Small intestine (tissue), 7 donors: ENCODE measurements at regions not wholly inside any gene's neighbourhood (a gene's known extent, or its start where the extent isn't known, plus 50 kb on each side); places are given as distances from the start of the nearest gene placed in this dataset.

ENCODE experiments used
- DNase-seq, 2 donors: peaks; one replicate each; pipeline versions ENCODE4 v3.0.0 to v3.0.0-alpha.2; 2013
- FAIRE-seq: peaks from 2 replicates; lab custom pipeline; 2012; peaks lifted over from hg19 to GRCh38; lab: Jason Lieb, UNC
- H3K27ac ChIP-seq, 3 donors: one replicate each; pipeline ENCODE4 v1.5.1; 2013; ENCODE audit warnings: low read length in 2 of 3, mild to moderate bottlenecking in 2 of 3, control low read depth in 1 of 3, inconsistent platforms in 1 of 3, low read depth in 1 of 3, moderate library complexity in 1 of 3
- H3K27me3 ChIP-seq, 3 donors: one replicate each; pipeline ENCODE4 v1.6.1; 2013; ENCODE audit warnings: low read length in 3 of 3, inconsistent platforms in 1 of 3; ENCODE audit not compliant: control insufficient read depth in 3 of 3, insufficient read depth in 3 of 3
- H3K36me3 ChIP-seq, 3 donors: one replicate each; pipeline ENCODE4 v1.6.1; 2013; ENCODE audit warnings: low read length in 3 of 3, inconsistent platforms in 1 of 3, low read depth in 1 of 3, mild to moderate bottlenecking in 1 of 3, moderate library complexity in 1 of 3; ENCODE audit not compliant: control insufficient read depth in 3 of 3, insufficient read depth in 2 of 3
- H3K4me1 ChIP-seq, 3 donors: one replicate each; pipeline ENCODE4 v1.6.1; 2013; ENCODE audit warnings: low read length in 2 of 3, inconsistent platforms in 1 of 3, low read depth in 1 of 3, mild to moderate bottlenecking in 1 of 3, moderate library complexity in 1 of 3; ENCODE audit not compliant: control insufficient read depth in 3 of 3, insufficient read depth in 2 of 3
- H3K4me3 ChIP-seq, 3 donors: one replicate each; pipeline ENCODE4 v1.5.1; 2013; ENCODE audit warnings: low read length in 3 of 3, control low read depth in 1 of 3, inconsistent platforms in 1 of 3, low read depth in 1 of 3, mild to moderate bottlenecking in 1 of 3, moderate library complexity in 1 of 3
- H3K9me3 ChIP-seq, 2 donors: one replicate each; pipeline ENCODE4 v1.6.1; 2013; ENCODE audit warnings: low read depth in 1 of 2, low read length in 1 of 2; ENCODE audit not compliant: control insufficient read depth in 2 of 2, insufficient read depth in 1 of 2
- WGBS, 3 donors: extraction: QIAGEN DNeasy Blood & Tissue Kit; methylation state at CpG; one replicate each; pipeline ENCODE4 v1.1.7; 2013; 5-methylcytosine and 5-hydroxymethylcytosine counted together
- donor health status: healthy with polysubstance abuse.
- donor health status: control.
- donor health status: control.
- donor health status: Bipolar disorder and iron deficiency.
- donor health status: healthy.

- no peaks in the 10 kb centered on the region for H3K27me3 ChIP-seq
- no peak overlapping the region for H3K4me3 ChIP-seq
- H3K9me3 ChIP-seq, result peaks cover 2 to 28% of the 10 kb centered on the region in 2 donors
- H3K4me1 ChIP-seq, result no peaks in the 10 kb centered on the region
- WGBS, 3 donors, result 93 to 97% (median 96%) methylated on average over 3 of the region's 3 CpGs
- DNase-seq (no peak), FAIRE-seq (no peak)
- H3K27ac ChIP-seq, result no peak overlapping the region
- no peaks in the 10 kb centered on the region for H3K36me3 ChIP-seq
Measured at GRCh38 chr3:111373239-111373638, 168.8 kb upstream of the CD96 start.

GRCh38 chr3:111373861-111374260 is 168.1 kb upstream of the CD96 start:
- H3K4me1 ChIP-seq, result no peaks in the 10 kb centered on the region
- H3K9me3 ChIP-seq, result peaks cover 2 to 28% of the 10 kb centered on the region in 2 donors
- H3K27ac ChIP-seq, result no peak overlapping the region
- no peaks in the 10 kb centered on the region for H3K36me3 ChIP-seq
- DNase-seq, result no peak
- no peak overlapping the region for H3K4me3 ChIP-seq
- H3K27me3 ChIP-seq, result no peaks in the 10 kb centered on the region
- no peak for FAIRE-seq

GRCh38 chr3:111385971-111386495 is 156.0 kb upstream of the CD96 start:
- no peaks in the 10 kb centered on the region for H3K36me3 ChIP-seq
- no peak for DNase-seq
- FAIRE-seq, result no peak
- H3K27me3 ChIP-seq, result no peaks in the 10 kb centered on the region
- H3K4me1 ChIP-seq, result no peaks in the 10 kb centered on the region
- no peak overlapping the region for H3K4me3 ChIP-seq
- 54 to 66% (median 62%) methylated on average over 4 of the region's 4 CpGs for WGBS, 3 donors
- H3K9me3 ChIP-seq, result no peaks in the 10 kb centered on the region
- H3K27ac ChIP-seq, result no peak overlapping the region

- Histone ChIP-seq H3K4me3 (no peak overlapping the region), H3K36me3 (no peaks in the 10 kb centered on the region), H3K9me3 (no peaks in the 10 kb centered on the region), H3K27me3 (no peaks in the 10 kb centered on the region), H3K4me1 (no peaks in the 10 kb centered on the region), H3K27ac (no peak overlapping the region)
- DNase-seq (peak in 1 of 2 donors; percentile 59), FAIRE-seq (no peak)
- WGBS, 3 donors, result 61 to 89% (median 63%) methylated on average over 2 of the region's 2 CpGs
Measured at GRCh38 chr3:111392894-111393398, 149.1 kb upstream of the CD96 start.

GRCh38 chr3:111412656-111413055 is 129.3 kb upstream of the CD96 start:
- H3K36me3 ChIP-seq, result no peaks in the 10 kb centered on the region
- 88 to 89% (median 89%) methylated on average over 4 of the region's 4 CpGs for WGBS, 3 donors
- FAIRE-seq, result no peak
- no peak for DNase-seq
- no peaks in the 10 kb centered on the region for H3K9me3 ChIP-seq
- H3K27ac ChIP-seq, result no peak overlapping the region
- no peak overlapping the region for H3K4me3 ChIP-seq
- H3K4me1 ChIP-seq, result no peaks in the 10 kb centered on the region
- H3K27me3 ChIP-seq, result peaks cover 0 to 2% (median 0%) of the 10 kb centered on the region in 3 donors

- Histone ChIP-seq H3K36me3 (no peaks in the 10 kb centered on the region), H3K9me3 (no peaks in the 10 kb centered on the region), H3K27ac (no peak overlapping the region), H3K4me1 (no peaks in the 10 kb centered on the region), H3K4me3 (no peak overlapping the region), H3K27me3 (peaks cover 0 to 2% (median 0%) of the 10 kb centered on the region in 3 donors)
- DNase-seq (no peak), FAIRE-seq (no peak)
Measured at GRCh38 chr3:111414531-111414930, 127.5 kb upstream of the CD96 start.

- Histone ChIP-seq H3K27me3 (peaks cover 0 to 2% (median 0%) of the 10 kb centered on the region in 3 donors), H3K9me3 (no peaks in the 10 kb centered on the region), H3K36me3 (no peaks in the 10 kb centered on the region), H3K4me3 (no peak overlapping the region), H3K4me1 (no peaks in the 10 kb centered on the region), H3K27ac (no peak overlapping the region)
- FAIRE-seq (no peak), DNase-seq (no peak)
Measured at GRCh38 chr3:111415018-111415417, 127.0 kb upstream of the CD96 start.

GRCh38 chr3:111418391-111418790 is 123.6 kb upstream of the CD96 start:
- 46 to 61% (median 58%) methylated on average over 1 of the region's 1 CpG for WGBS, 3 donors

GRCh38 chr3:111428301-111428700 is 113.7 kb upstream of the CD96 start:
- H3K27me3 ChIP-seq, result no peaks in the 10 kb centered on the region
- no peak overlapping the region for H3K4me3 ChIP-seq
- DNase-seq (no peak), FAIRE-seq (no peak)
- H3K27ac ChIP-seq, result no peak overlapping the region
- no peaks in the 10 kb centered on the region for H3K4me1 ChIP-seq
- no peaks in the 10 kb centered on the region for H3K9me3 ChIP-seq
- no peaks in the 10 kb centered on the region for H3K36me3 ChIP-seq

More at GRCh38 chr3:111418391-111418790, 123.6 kb upstream of the CD96 start:
- Histone ChIP-seq H3K27me3 (peaks cover 0 to 2% (median 0%) of the 10 kb centered on the region in 3 donors), H3K27ac (no peak overlapping the region), H3K4me3 (no peak overlapping the region), H3K36me3 (no peaks in the 10 kb centered on the region), H3K4me1 (no peaks in the 10 kb centered on the region), H3K9me3 (no peaks in the 10 kb centered on the region)
- FAIRE-seq (no peak), DNase-seq (no peak)
